HG03196 (cell line): ENCODE measurements at regions not wholly inside any gene's neighbourhood (a gene's known extent, or its start where the extent isn't known, plus 50 kb on each side); places are given as distances from the start of the nearest gene placed in this dataset.

Experiments
- ATAC-seq: cut with Tn5 transposase; IDR thresholded peaks from one replicate; pipeline ENCODE4 v1.9.1; 2021; ENCODE audit not compliant: unreplicated experiment

GRCh38 chr1:199758626-199759255 is 268.8 kb upstream of the NR5A2 start:
- no peak for ATAC-seq

DNA sequence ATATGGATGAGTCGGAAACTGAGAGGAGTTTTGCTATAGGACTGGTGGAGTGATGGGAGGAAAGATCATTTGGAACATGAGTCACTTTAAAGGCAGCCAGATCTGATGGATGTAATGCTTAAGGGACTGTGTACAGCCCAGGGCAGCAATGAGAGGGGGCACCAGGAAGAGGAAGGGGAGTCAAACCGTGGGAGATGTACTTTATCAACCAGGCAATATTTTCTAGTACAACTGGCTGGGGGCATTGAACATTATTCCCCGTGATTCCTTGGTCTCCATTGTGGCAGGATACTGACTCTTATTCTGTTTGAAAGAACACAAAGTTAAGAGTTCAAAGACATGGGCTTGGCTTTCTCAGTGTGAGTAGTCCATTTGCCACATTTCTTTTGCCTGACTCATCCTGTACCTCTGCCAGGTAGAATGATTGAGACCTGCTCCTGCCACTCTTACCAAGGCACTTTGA is 268.2 kb upstream of the NR5A2 start:
- no peak for ATAC-seq

- ATAC-seq = no peak
These were observed 264.9 kb upstream of the NR5A2 start for GRCh38 chr1:199762572-199762971.

- ATAC-seq = no peak
These were observed 261.2 kb upstream of the NR5A2 start for GRCh38 chr1:199766218-199766792.

- ATAC-seq = no peak
These were observed 259.8 kb upstream of the NR5A2 start for GRCh38 chr1:199767700-199768099.

- no peak for ATAC-seq
These were observed 252.9 kb upstream of the NR5A2 start for GRCh38 chr1:199774433-199775089.

GRCh38 chr1:199776768-199777497 is 250.6 kb upstream of the NR5A2 start:
- no peak for ATAC-seq

- ATAC-seq = no peak
These were observed 249.1 kb upstream of the NR5A2 start for GRCh38 chr1:199778324-199778955.

DNA sequence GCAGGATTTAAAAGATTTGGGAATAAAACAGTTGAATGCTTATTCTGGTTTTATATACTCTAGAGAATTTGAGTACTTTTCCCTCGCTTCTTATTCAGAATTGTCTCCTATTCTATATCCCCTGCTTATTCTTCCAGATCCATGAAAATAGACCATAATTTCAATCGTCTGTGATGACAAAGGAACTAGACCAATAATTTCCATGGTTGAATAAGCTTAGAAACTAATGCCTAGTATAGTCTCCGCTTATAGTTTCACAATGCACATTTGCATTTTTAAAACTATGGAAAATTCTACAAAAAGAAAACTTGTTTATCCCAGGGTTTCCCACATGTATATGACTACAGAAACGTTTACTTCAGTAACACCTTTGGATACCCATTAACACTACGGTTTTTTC is 247.4 kb upstream of the NR5A2 start:
- ATAC-seq = no peak

- no peak for ATAC-seq
These were observed 246.4 kb upstream of the NR5A2 start for GRCh38 chr1:199780948-199781670.

GRCh38 chr1:199784138-199784895 is 243.2 kb upstream of the NR5A2 start:
- no peak for ATAC-seq

DNA sequence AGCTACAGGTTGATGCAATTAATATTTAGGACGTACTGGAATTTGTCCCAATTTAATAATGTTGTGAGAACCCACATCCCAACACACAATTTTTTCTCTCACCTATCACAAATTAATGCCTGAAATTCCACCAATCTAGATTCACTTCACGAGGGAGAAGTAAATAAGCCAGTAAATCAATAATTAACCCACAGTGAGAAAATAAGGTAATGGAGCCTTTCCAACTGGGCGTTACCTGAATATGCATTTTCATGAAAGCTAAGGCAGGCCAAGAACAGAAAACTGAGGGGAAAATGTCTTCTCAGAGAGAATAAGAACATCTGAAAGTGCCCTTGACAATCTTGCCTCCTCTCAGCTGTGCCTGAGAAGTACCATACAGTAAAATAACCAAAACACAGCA is 240.8 kb upstream of the NR5A2 start:
- ATAC-seq = no peak

DNA sequence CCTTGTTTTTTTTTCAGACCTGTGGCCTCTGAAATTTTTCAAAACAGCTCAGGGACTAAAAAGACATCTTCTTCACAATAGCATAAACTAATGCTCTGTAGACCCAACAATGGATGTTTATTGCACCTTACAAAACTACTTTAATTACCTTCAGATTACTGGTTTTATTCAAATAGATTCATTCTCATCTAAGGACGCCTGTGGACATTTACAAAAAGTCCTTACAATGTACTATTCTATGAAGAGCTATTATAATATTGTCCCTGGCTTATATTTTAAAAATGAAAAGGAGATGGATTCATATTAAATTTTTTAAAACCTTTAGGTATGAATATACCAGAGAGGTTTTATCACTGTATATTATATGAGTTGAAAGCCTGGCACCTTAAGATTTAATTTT is 238.4 kb upstream of the NR5A2 start:
- no peak for ATAC-seq

- ATAC-seq = no peak
These were observed 236.0 kb upstream of the NR5A2 start for GRCh38 chr1:199791495-199791894.

- no peak for ATAC-seq
These were observed 234.6 kb upstream of the NR5A2 start for GRCh38 chr1:199792874-199793273.

DNA sequence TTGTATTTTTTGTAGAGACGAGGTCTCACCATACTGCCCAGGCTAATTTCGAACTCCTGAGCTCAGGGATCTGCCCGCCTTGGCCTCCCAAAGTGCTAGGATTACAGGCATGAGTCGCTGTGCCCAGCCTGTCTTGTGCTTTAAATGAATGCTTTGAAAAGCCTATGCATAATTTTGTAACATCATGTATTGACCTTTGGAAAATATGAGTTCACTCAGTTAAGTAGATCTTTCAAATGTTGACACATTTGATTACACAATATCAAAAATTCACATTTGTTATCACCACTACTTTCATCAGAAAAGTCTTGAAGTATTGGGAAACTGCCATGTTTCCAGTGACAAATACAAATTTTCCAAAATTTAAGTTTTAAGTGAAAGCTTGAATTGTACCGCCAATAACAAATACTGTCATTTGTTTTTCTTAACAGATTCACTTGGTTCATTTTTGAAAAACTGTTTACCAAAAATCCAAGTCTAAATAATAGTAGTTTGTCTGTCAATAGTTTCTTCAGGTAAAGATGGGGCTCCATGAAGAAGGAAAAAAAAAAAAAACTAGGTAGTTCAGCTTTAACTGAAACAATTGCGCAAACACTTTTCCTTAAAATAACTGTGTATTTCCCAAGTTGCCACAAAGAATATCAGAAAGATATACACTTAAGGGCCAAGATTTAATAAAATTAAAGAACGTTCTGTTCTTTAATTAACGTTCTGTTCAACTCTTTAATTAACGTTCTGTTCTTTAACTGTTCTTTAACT is 233.2 kb upstream of the NR5A2 start:
- ATAC-seq = no peak

DNA sequence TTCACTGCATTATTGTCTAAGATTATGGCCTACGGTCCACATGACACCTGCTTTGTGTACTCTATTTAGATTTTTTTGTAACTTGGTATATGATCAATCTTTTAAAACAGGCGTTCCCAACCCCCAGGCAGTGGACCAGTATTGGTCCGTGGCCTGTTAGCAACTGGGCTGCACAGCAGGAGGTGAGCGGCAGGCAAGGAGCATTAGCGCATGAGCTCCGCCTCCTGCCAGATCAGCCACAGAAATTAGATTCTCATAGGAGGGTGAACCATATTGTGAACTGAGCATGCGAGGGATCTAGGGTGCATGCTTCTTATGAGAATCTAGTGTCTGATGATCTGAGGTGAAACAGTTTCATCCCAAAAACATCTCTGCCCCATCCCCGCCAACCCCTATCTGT is 228.4 kb upstream of the NR5A2 start:
- no peak for ATAC-seq

GRCh38 chr1:199804526-199804925 is 223.0 kb upstream of the NR5A2 start:
- ATAC-seq = no peak
